ENCODE measurements at regions not wholly inside any gene's neighbourhood (a gene's known extent, or its start where the extent isn't known, plus 50 kb on each side); places are given as distances from the start of the nearest gene placed in this dataset.
"Not testable (repeated sequence)": the region's sequence is repeated elsewhere in the genome, so short reads cannot be mapped to it uniquely, and the experiment has no call there.

DNA sequence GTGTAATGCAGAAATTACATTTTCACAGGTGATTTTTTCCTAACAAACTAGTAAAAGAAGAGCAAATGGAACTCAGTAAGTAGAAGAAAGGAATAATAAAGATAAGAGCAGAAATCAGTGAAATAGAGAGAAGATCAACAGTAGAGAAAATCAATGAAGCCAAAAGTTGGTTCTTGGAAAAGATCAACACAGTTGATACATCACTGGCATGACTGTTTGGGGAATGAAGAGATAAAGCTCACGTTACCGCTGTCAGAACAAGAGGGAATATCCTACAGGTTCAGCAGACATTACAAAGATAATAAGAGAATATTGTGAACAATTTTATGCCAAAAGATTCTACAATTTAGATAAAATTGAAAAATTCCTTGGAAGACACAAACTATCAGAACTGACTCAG is 146.4 kb downstream of the ACTR3B start:
- DNase-seq (ENCODE audit: low spot score): no peak

DNA sequence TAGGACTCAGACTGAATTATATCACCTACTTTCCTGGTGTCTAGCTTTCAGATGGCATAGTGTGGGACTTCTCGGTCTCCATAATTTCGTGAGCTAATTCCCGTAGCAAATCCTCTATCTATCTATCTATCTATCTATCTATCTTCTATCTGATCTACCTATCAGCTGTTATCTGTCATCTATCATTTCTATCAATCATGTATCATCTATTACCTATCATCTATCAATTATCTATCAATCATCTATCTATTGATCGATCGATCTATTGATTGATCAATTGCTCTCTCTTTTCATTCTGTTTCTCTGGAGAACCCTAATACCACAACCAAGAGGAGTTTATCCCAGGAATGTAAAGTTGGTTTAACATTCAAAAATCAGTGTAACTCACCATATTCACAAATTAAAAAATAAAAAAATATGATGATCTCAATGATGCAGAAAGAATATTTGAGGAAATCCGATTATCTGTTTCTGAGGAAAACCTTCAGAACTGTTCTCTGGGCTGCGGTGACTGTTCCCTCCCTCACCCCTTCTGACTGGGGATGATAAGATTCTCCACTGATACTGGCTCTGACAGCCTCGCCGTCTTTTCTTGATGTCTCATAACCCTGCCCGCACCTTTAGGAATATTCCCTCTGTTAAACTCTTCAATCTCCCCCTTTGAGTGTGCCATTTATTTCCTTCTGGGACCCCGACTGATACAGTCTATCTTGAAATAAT is 147.7 kb downstream of the ACTR3B start:
- no peak for DNase-seq (ENCODE audit: low spot score)

DNA sequence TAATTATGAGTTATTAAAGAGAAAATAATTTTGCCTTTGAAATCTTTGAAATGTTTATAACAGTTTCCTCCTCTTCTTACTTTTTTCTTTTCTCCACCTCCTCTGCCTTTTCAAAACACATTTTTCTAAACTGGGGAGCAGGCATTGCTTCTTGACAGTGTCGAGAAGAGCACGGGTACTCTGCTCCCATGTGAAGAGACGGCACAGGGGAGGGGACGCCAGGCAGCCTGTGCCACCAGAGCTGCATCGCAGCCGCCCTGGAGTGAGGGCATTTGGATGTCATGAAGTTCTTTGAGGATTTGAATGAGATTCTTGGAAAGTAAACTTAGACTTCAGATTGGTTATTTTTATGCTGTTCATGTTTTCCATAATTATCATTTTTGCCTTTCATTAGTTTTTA is 149.7 kb downstream of the ACTR3B start:
- no peak for DNase-seq (ENCODE audit: low spot score)

DNA sequence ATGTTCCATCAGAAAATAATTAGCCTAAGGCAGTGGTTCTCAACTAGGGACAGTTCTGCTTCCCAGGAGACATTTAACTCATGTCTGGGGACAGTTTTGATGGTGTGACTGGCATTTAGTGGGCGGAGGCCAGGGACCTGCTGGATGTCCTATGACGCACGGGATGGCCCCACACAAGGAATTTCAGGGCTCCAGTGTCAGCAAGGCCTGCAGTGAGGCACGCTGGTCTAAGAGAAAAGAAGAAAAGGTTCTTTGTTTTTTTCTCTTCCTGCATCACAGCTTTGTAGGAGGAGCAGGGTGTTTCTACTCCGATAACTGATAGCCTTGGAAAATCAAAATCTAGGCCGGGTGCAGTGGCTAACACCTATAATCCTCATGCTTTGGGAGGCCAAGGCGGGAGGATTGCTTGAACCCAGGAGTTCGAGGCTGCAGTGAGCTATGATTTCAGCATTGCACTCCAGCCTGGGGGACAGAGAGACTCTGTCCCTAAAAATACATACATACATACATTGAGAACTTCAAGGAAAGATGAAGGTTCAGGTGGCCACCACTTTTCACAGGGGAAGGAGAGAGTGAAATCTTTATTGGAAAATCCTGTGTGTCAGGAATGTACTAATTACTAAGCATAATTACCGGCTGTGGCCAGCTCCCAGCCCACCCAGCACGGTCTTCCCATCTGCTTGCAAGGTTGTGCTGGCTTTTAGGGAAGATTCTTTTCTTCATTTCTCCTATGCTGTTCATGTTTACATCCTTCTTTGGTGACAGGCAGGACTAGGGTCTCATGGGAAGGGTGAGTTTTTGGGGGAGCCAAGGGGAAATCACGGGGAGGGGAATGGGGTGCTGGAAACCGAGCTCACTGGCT is 150.4 kb downstream of the ACTR3B start:
- no peak for DNase-seq (ENCODE audit: low spot score)

DNA sequence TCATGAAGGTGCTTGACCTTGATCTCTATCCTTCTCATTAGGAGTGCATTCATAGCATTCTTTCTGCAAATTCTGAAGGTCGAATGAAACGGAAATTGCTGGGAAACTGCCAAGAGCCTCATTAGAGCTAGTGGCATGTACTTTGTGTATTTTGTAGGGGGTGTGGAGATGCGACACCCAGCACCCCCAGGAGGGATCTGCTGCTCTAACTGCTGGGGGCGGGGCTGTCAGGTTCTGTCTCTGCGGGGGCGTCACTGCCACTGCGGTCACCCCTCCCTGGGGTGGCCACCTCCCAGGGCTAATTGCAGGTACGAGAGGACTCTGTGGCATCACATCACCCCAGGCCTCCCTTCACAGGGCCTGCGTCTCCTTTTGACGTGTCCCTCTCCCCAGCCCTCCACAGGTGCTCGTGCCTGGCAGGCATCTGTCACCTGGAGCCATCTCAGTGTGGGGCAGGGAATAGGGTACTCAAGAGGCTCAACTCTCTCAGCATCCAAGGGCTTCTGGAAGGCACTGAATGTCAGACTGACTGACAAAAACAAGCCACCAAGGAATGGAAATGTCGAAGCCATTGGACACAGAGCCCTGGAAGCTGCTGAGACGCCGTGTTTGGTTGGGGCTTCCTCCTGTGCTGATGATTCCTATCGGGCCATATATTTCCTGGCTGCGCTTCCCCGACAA is 151.1 kb downstream of the ACTR3B start:
- DNase-seq (ENCODE audit: low spot score): no peak

DNA sequence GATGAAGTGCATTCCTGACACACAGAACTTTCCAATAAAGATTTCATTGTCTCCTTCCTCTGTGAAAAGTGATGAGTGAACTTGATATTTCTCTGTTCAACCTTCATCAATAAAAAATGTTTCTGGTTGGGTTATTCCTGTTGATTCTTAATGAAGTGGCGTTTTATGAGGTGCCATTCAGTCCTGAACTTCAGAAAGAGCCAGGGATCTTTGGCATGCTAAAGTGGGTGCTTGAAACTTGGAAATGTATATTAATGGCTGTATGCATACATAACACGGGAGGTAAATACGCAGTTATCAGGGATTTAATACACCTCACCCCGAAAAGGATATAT is 151.6 kb downstream of the ACTR3B start:
- DNase-seq (ENCODE audit: low spot score): no peak

DNA sequence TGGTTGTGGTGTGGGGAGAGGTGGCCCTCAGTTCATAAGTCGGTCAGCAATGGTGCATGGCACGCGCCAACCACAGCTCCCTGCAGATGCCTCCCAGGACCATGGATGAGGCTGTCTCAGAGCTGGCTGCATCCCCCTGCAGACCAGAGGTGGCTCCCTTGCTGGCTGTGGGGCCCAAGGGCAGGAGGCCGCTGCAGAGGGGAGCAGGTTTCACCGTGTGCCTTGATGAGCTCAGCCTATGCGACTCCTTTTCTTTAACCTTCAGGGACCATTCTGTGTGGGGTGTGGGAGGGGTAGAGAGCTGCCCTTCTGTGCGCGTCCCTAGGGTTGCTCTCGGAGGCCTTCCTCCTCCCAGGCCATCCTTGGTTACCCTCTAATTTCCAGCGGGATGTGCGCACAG is 152.4 kb downstream of the ACTR3B start:
- no peak for DNase-seq (ENCODE audit: low spot score)

DNA sequence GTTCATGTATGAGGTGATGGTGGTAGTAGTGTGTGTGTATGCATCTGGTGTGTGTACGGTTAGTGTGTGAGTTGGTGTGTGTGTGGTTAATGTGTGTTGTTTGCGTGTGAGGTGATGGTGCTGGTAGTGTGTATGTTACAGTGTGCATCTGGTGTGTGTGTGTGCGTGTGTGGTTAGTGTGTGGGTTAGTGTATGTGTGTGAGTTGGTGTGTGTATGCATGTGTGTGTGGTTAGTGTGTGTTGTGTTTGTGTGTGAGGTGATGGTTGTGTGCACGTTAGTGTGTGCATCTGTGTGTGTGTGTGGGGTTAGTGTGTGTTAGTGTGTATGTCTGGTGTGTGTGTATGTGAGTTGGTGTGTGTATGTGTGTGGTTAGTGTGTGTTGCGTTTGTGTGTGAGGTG is 153.0 kb downstream of the ACTR3B start:
- no peak for DNase-seq (ENCODE audit: low spot score)

DNA sequence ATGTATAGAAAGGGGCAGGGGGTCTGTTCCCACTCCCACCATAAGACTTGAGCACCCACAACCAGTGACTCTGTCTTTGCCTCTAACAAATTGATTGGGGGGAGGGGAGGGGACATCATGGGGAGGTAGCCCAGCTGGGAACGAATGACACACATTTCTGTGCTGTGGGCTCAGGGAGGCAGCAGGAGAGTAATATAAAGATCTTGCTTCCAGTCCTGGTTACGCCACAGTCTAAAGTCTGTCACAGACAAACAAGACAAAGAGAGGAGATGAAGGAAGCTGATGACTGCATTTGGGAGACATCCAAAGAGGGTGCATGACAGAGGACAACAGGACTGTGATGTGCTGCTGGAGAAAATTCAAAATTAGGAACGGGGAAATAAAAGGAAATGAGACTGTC is 153.9 kb downstream of the ACTR3B start:
- no peak for DNase-seq (ENCODE audit: low spot score)

DNA sequence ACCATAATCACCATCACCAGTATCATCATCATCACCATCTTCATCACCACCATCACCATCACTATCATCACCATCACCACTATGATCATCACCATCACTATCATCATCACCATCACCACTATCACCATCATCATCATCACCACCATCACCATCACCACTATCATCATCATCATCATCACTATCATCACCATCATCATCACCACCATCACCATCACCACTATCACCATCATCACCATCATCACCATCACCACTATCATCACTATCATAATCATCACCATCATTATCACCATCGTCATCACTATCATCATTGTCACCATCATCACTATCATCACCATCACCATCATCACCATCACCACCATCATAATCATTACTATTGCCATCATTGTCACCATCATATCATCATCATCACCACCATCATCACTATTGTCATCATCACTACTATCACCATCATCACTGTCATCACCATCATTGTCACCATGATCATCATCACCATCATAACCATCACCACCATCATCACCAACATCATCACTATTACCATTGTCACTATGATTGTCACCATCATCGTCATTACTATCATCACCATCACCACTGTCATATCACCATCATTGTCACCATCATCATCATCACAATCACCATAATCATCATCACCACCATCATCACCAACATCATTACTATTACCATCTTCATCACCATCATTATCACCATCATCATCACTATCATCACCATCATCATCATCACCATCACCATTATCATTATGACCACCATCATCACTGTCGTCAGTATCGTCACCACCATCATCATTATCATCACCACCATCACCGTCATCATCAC is 154.7 kb downstream of the ACTR3B start:
- DNase-seq (ENCODE audit: low spot score): no peak

DNA sequence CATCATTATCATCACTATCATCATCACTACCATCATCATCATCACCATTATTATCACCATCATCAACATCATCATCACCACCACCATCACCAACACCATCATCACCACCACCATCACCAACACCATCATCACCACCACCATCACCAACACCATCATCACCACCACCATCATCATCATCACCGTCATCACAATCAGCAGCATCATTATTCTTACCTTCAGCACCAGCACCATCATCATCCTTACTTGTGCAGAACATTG is 155.2 kb downstream of the ACTR3B start:
- not testable (repeated sequence) for DNase-seq (ENCODE audit: low spot score)

DNA sequence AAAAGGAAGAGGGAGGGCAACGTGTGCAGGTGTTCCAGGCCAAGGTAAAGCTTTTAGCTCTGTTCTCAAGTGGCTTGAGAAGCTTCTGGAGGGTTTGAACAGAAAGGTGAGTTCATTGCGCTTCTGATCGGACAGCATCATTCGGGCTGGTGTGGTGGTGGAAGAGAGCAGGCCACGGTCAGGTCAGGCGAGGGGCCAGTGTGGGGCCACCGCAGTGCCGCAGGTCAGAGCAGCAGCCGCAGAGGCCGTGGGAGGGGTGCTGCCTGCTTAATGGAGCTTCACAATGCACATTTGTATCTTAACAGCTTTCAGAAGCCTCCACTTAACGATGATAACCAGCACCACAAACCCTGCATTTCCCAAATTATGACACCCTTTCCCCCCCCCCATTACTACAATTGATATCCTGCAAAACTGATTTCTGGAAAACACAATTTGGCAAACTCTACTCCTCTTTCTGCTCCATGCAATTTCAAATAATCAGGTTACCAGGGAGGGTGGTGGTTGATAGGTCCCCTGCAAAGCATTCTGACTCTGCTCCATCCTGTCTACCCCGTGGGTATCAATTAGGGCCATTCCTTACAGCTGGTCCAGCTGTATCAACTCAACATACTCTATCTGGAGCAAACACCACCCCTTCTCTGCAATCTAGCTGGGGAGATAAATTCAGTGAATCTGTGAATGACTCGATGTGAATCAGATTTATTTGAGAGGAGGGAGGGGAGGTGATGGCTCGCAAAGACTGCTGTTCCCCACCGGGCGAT is 162.9 kb downstream of the ACTR3B start:
- no peak for DNase-seq (ENCODE audit: low spot score)

DNA sequence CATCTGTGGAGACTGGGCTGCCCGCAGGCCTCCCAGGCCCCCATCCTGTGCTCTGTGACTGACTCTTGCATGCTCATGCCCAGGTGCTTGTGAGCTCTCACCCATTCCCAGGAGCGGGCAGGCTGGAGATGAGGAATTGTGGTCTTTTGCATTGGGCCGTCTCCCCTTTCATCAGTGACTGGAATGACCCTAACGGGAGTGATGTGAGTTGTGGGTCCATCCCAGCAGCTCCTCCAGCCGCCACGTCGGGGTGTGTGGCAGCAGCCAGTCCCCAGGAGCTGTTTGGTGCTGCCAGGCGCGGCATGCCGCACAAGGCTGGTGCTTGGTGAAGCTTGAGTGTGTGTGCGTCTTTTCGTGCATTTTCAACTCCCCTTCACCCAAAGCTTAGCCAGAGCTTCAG is 164.2 kb downstream of the ACTR3B start:
- no peak for DNase-seq (ENCODE audit: low spot score)

DNA sequence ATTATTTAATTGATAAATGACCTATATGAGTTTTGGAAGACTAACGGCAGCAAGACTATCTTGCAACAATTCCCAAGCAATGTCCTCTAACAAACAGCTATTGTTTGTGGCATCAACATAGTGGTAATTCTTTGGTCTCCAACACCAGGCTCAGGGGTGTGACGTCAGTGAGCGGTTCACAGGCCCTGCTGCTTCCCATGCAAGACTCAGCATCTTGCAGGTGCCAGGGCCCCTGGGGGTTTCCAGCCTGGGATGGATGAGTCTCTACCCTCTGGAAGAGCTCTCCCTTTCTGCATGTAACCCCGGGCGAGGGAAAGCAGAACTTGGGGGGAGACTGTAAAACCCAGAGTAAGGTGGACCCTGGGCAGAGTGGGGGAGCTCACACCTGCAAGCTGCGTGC is 164.7 kb downstream of the ACTR3B start:
- no peak for DNase-seq (ENCODE audit: low spot score)

DNA sequence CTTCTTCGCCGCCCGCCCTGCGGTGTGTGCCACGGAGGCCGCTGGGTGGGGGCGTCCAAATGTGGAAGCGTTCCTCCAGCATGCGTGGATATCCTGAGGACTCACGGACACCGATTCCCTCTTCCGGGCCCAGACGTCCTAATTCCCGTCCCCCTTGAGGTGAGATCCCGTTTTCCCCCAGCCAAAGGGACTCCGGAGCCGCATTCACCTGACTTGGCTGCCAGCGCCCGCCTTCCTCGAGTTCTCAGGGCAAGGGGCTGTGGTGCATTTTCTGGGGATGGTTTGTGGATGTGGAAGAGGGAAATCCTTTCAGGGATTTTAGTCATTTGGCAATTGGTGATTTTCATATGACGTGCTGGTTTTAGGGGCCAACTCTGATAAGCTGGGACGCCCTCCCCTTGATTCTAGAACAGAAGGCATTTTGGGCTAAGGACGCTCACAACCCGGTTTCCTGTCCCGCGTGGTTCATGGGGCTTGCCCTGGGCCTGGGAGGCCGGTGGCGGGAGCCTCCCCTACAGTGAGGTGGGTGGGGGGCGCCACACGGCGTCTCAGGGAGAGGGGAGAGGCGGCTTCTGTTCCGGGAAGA is 165.4 kb downstream of the ACTR3B start:
- DNase-seq (ENCODE audit: low spot score): no peak

DNA sequence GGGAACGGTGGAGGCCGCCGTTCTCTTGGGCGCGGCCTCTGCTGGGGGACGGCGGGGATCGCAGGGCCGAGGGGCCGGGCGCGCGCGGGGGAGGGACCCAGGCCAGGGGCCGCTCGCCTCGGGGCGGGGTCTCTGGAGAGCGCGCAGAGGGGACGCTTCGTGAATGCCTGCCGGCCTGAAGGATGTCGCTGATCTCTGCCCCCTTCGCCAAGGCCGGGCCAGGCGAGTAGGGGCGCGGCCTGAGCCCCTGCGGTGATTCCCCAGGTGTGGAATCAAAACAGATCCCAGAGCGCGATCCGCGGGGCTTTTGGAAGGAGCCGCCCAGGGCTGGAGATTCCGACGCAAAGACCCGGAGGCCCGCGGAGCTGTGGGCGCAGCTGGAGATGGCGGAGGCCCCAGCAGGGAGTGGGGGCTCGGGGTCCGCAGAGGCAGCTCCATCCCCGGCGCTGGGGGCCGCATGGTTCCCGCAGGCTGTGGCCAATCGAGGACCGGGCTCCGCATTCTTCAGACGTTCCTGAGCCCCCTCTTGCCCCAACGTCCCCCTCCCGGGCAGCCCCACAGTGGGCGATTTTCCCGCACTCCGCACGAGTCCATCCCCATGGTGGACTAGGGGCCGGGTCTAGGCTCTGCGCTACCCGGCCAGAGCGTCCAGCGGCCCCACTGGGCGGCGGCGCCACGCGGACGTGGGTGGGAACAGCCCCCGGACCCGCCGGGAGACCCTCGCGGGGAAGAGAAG is 166.0 kb downstream of the ACTR3B start:
- no peak for DNase-seq (ENCODE audit: low spot score)

DNA sequence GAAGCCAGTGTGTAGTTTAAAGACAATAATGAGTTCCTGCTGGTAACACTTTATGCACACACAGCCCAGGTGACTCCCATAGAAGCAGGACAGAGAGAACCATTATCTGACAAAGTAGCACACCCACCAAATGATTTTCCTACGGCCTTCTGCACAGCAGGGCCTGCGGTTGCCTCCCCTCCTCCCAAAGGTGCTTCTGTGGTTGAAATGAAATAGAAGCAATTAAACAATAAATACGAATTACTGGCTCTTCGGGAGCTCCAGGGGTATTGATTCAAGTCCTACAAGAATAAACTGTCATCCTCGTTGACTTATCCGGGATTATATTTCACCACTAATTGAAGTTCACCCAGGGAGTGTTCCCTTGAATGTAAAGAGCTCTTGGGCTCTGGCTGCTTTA is 172.1 kb downstream of the ACTR3B start:
- DNase-seq (ENCODE audit: low spot score): no peak

DNA sequence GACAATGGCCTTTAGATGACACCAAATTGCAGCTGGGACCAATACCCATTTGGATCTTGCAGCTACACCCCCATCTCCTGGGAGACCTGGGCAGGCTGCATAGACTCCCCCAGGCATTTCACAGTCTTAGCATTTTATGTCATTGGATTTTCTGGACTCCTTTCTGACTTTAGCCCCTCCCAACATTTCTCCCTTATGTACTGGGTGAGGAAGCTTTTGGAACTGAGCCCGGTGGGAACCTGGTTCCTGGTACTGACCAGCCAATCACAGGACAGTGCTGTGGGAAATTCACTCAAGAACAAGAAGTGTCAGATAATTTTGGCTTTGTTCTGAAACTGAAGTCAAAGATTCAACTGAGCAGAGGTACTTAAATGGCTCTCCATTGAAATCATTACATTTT is 177.7 kb downstream of the ACTR3B start:
- no peak for DNase-seq (ENCODE audit: low spot score)

DNA sequence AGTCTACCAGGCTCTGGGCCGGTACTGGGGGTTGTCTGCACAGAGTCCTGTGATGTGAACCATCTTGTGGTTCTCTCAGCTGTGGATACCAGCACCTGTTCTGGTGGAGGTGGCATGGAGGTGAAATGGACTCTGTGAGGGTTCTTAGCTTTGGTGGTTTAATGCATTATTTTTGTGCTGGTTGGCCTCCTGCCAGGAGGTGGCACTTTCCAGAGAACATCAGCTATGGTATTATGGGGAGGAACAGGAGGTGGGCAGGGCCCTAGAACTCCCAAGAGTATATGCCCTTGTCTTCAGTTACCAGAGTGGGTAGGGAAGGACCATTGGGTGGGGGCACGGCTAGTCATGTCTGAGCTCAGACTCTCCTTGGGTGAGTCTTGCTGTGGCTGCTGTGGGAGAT is 187.1 kb downstream of the ACTR3B start:
- not testable (repeated sequence) for DNase-seq (ENCODE audit: low spot score)

DNA sequence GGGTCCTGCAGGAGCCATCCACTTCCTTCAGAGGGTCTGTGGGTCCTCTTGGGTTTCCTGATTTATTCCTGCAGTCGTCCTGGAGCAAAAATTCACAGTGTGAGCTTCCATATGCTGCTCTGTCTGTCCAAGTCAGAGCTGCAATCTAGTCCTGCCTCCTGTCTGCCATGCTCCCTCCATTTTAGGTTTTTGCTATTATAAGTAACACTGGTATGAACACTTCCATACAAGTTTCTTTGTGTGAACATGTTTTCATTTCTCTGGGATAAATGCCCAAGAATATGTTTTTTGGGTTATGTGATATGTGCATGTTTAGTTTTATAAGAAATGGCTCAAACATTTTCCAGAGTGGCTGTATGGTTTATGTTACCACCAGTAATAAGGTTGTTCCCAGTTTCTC is 188.1 kb downstream of the ACTR3B start:
- no peak for DNase-seq (ENCODE audit: low spot score)

DNA sequence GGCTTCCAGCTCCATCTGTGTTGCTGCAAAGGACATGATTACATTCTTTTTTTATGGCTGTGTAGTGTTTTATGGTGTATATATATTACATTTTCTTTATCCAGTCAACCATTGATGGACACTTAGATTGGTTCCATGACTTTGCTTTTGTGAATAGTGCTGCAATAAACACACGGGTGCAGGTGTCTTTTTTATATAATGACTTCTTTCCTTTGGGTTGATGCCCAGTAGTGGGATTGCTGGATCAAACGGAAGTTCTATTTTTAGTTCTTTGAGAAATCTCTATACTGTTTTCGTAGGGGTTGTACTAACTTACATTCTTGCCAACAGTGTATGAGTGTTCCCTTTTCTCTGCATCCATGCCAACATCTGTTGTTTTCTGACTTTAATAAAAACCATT is 189.7 kb downstream of the ACTR3B start:
- no peak for DNase-seq (ENCODE audit: low spot score)

Measured in D341Med (cell line).